ENCODE measurements at regions not wholly inside any gene's neighbourhood (a gene's known extent, or its start where the extent isn't known, plus 50 kb on each side); places are given as distances from the start of the nearest gene placed in this dataset.

GRCh38 chr11:10990160-10990559 is 132.3 kb upstream of the ZBED5 start:
- H3K79me1 ChIP-seq (ENCODE audit: low read depth, low read length), result no peaks in the 10 kb centered on the region
- no peaks in the 10 kb centered on the region for H4K20me1 ChIP-seq (replicated peaks in 1 of 2; ENCODE audit: control insufficient read depth in 1 of 2, insufficient read depth in 2 of 2, low read length in 2 of 2)
- H3K14ac ChIP-seq (ENCODE audit: insufficient read length), result no peak overlapping the region
- no peak overlapping the region for H3K4me3 ChIP-seq (ENCODE audit: extremely low read depth in 1 of 4, insufficient read depth in 2 of 4, low read depth in 3 of 4, low read length in 4 of 4)
- H2AFZ ChIP-seq (ENCODE audit: low read length), result no peak overlapping the region
- ChIA-PET CTCF (ENCODE audit: partially characterized antibody) (interaction anchor here (1.3 to 3.4 kb wide), 5 partner anchors 12 to 54 kb away, joined by 3 to 18 read pairs (median 3); no protein-coding TSS in a partner anchor), POLR2A (ENCODE audit: partially characterized antibody) (no interaction called here)
- no peak overlapping the region for H4K91ac ChIP-seq (replicated peaks; ENCODE audit: insufficient read length, low read length)
- no peak overlapping the region for H4K8ac ChIP-seq (ENCODE audit: extremely low read depth, insufficient read depth, low read length)
- H2AK5ac ChIP-seq (ENCODE audit: low read depth, low read length), result no peak overlapping the region
- no peak overlapping the region for H2BK20ac ChIP-seq (ENCODE audit: low read length)
- DNase-seq (ENCODE audit: low read depth in 1 of 2, low spot score in 2 of 2) (no peak), FAIRE-seq (no peak)
- peaks cover 0 to 2% (median 1%) of the 10 kb centered on the region in 4 experiments; a peak in 1 of 7 replicates for H3K4me1 ChIP-seq (replicated peaks in 1 of 4; ENCODE audit: control insufficient read depth in 3 of 4, insufficient read depth in 4 of 4, low read length in 3 of 4)
- no peaks in the 10 kb centered on the region for H3K9me3 ChIP-seq (ENCODE audit: insufficient read depth in 2 of 2, low read depth in 1 of 2, low read length in 1 of 2)
- H2BK120ac ChIP-seq (replicated peaks; ENCODE audit: low read depth, low read length), result no peak overlapping the region
- H3K27ac ChIP-seq (ENCODE audit: low read depth, low read length), result no peak overlapping the region
- H3K9ac ChIP-seq (replicated peaks in 1 of 4; ENCODE audit: extremely low read depth in 1 of 4, low read depth in 3 of 4, low read length in 3 of 4), result no peak overlapping the region
- H3K36me3 ChIP-seq (ENCODE audit: control insufficient read depth in 2 of 4, insufficient read depth in 4 of 4, low read length in 3 of 4), result no peaks in the 10 kb centered on the region
- no peak overlapping the region for H3K18ac ChIP-seq (ENCODE audit: extremely low read depth, low read length)
- H3K23me2 ChIP-seq (ENCODE audit: low read depth, low read length), result no peaks in the 10 kb centered on the region
- H2BK5ac ChIP-seq (ENCODE audit: low read depth, low read length), result no peak overlapping the region
- no peak overlapping the region for H4K5ac ChIP-seq (ENCODE audit: insufficient read length, low read depth, low read length)
- no peak overlapping the region for H3K4me2 ChIP-seq (ENCODE audit: insufficient read depth in 1 of 2, low read depth in 2 of 2, low read length in 2 of 2)
- H2BK15ac ChIP-seq (ENCODE audit: low read length), result no peak overlapping the region
- H3K56ac ChIP-seq (replicated peaks; ENCODE audit: insufficient read length, low read depth, low read length), result no peak overlapping the region
- WGBS, 2 experiments (ENCODE audit: extremely low coverage in 1 of 2, insufficient coverage in 1 of 2, insufficient read length in 1 of 2, insufficient replicate concordance in 2 of 2, low coverage in 1 of 2, low lambda C conversion rate in 2 of 2, missing lambda C conversion rate in 1 of 2), result 84% methylated on average over 4 of the region's 4 CpGs; no CpG with 5 or more reads in 1 of the 2 experiments
- no peak overlapping the region for H3K23ac ChIP-seq (ENCODE audit: insufficient read length)
- H3K27me3 ChIP-seq (replicated peaks in 1 of 4; ENCODE audit: control insufficient read depth in 3 of 4, extremely low read depth in 1 of 4, insufficient read depth in 3 of 4, low read length in 3 of 4), result no peaks in the 10 kb centered on the region
- no peak overlapping the region for H3K4ac ChIP-seq (replicated peaks; ENCODE audit: insufficient read length, low read depth, low read length)
- H3K79me2 ChIP-seq (ENCODE audit: control insufficient read depth in 1 of 2, insufficient read depth in 2 of 2, low read length in 2 of 2), result no peaks in the 10 kb centered on the region
- no peak overlapping the region for H2BK12ac ChIP-seq (ENCODE audit: low read depth, low read length)
- TF ChIP-seq CTBP2 (IDR thresholded peaks at IDR 0.05; ENCODE audit: borderline replicate concordance, insufficient read depth, insufficient read length, low read length) (no peak), CBX5 (IDR thresholded peaks at IDR 0.05; ENCODE audit: low read depth, low read length) (no peak)

Data from H1 (cell line).